HCT116 (cell line): ENCODE measurements at regions not wholly inside any gene's neighbourhood (a gene's known extent, or its start where the extent isn't known, plus 50 kb on each side); places are given as distances from the start of the nearest gene placed in this dataset.

Experiments
- ATAC-seq: fragments of 200-7000 bp; cut with Tn5 transposase; 2 replicates; pipeline ENCODE4 v1.9.1; 2020; ENCODE audit warnings: mild to moderate bottlenecking, moderate library complexity
- BruUV-seq: library from RNA; stranded (reverse); fragments of 400-500 nt; replicated peaks from 2 replicates; lab custom pipeline; 2021; lab: Mats Ljungman, UMichigan
- CTCF ChIA-PET: fragments of 300-600 bp; sonication (Branson Sonifier 250); formaldehyde crosslinking; loops from one replicate; lab custom pipeline; 2021; ENCODE audit warnings: antibody characterized with exemption; lab: Charles Lee
- POLR2A ChIA-PET: fragments of 300-600, 350-600 bp; sonication (Branson Sonifier 250); formaldehyde crosslinking; loops from one replicate; lab custom pipeline; 2021; ENCODE audit warnings: antibody characterized with exemption; lab: Charles Lee
- RAD21 ChIA-PET, 2 experiments: fragments of 300-600 bp; sonication (Branson Sonifier 250); formaldehyde crosslinking; loops; one replicate each; lab custom pipeline; 2023; ENCODE audit warnings: low total read pairs in 2 of 2; ENCODE audit not compliant: uncharacterized antibody in 2 of 2, unreplicated experiment in 2 of 2, low non-redundant PET in 1 of 2; lab: Charles Lee
- DNase-seq: peaks from one replicate; pipeline ENCODE4 v3.0.0-alpha.2; 2010; ENCODE audit warnings: low read depth, low spot score
- H2AFZ ChIP-seq: fragments of 200-600 bp; shearing (Covaris generic), sonication (generic); 2 replicates; pipeline ENCODE4 v1.6.1; 2017; ENCODE audit warnings: low read depth, mixed run types, mixed read lengths, antibody characterized with exemption, low read length; ENCODE audit not compliant: poor library complexity, severe bottlenecking
- H3K27ac ChIP-seq: 2 replicates; pipeline ENCODE4 v1.5.1; 2012; ENCODE audit warnings: low read depth, low read length
- H3K27me3 ChIP-seq: fragments of 200-600 bp; sonication (generic); 2 replicates; pipeline ENCODE4 v1.6.1; 2016; ENCODE audit warnings: mixed run types, low read length, mixed read lengths; ENCODE audit not compliant: insufficient read depth
- H3K36me3 ChIP-seq, 2 experiments: fragments of 200-500 bp in 1 of 2; fragments of 200-600 bp in 1 of 2; sonication (Bioruptor generic) in 1 of 2; sonication (generic) in 1 of 2; 2 replicates each; pipeline versions ENCODE4 v1.5.1 to v1.6.1; 2014 to 2016; ENCODE audit warnings: low read length in 2 of 2, inconsistent platforms in 1 of 2, mixed read lengths in 1 of 2, mixed run types in 1 of 2; ENCODE audit not compliant: insufficient read depth in 2 of 2, control insufficient read depth in 1 of 2
- H3K4me1 ChIP-seq, 2 experiments: fragments of 200-600 bp in 1 of 2; sonication (generic) in 1 of 2; 2 replicates each; pipeline versions ENCODE4 v1.5.1 to v1.6.1; 2012 to 2017; ENCODE audit warnings: low read length in 2 of 2, inconsistent platforms in 1 of 2, mild to moderate bottlenecking in 1 of 2, mixed read lengths in 1 of 2, mixed run types in 1 of 2, moderate library complexity in 1 of 2; ENCODE audit not compliant: insufficient read depth in 2 of 2, control insufficient read depth in 1 of 2
- H3K4me2 ChIP-seq: fragments of 200-600 bp; sonication (generic); 2 replicates; pipeline ENCODE4 v1.6.1; 2017; ENCODE audit warnings: mixed run types, low read length, mixed read lengths
- H3K4me3 ChIP-seq, 2 experiments: fragments of 200-600 bp in 1 of 2; sonication (generic) in 1 of 2; replicated peaks in 1 of 2; 2 replicates each; pipeline ENCODE4 v1.5.1; 2011 to 2016; ENCODE audit warnings: low read length in 2 of 2, control low read depth in 1 of 2, low read depth in 1 of 2, mild to moderate bottlenecking in 1 of 2, mixed read lengths in 1 of 2, mixed run types in 1 of 2
- H3K79me2 ChIP-seq: fragments of 200-600 bp; sonication (generic); 2 replicates; pipeline ENCODE4 v1.6.1; 2017; ENCODE audit warnings: mild to moderate bottlenecking, mixed run types, low read length, moderate library complexity, mixed read lengths; ENCODE audit not compliant: insufficient read depth
- H3K9ac ChIP-seq: fragments of 200-600 bp; sonication (generic); 2 replicates; pipeline ENCODE4 v1.6.1; 2016; ENCODE audit warnings: low read length, mixed read lengths
- H3K9me2 ChIP-seq: fragments of 200-600 bp; sonication (generic), shearing (Covaris generic); 2 replicates; pipeline ENCODE4 v1.6.1; 2017; ENCODE audit warnings: mixed run types, mild to moderate bottlenecking, moderate library complexity; ENCODE audit not compliant: insufficient read depth
- H3K9me3 ChIP-seq, 2 experiments: fragments of 200-500 bp in 1 of 2; fragments of 200-600 bp in 1 of 2; sonication (Bioruptor generic) in 1 of 2; sonication (generic) in 1 of 2; 2 replicates each; pipeline ENCODE4 v1.6.1; 2014 to 2017; ENCODE audit warnings: low read length in 2 of 2, mixed read lengths in 2 of 2, inconsistent platforms in 1 of 2, low read depth in 1 of 2, mild to moderate bottlenecking in 1 of 2, mixed run types in 1 of 2, moderate library complexity in 1 of 2; ENCODE audit not compliant: control insufficient read depth in 1 of 2, insufficient read depth in 1 of 2
- H4K20me1 ChIP-seq: fragments of 200-600 bp; sonication (generic), shearing (Covaris generic); 2 replicates; pipeline ENCODE4 v1.6.1; 2017; ENCODE audit warnings: mixed run types, mild to moderate bottlenecking, moderate library complexity; ENCODE audit not compliant: insufficient read depth
- ATF3 ChIP-seq: IDR thresholded peaks from 2 replicates; pipeline ENCODE4 v1.6.1; 2012
- CBX3 ChIP-seq: IDR thresholded peaks from 2 replicates; pipeline ENCODE4 v1.6.1; 2012; ENCODE audit warnings: low read depth
- CTCF ChIP-seq, 3 experiments: fragments of 200-600 bp in 1 of 3; sonication (generic) in 1 of 3; IDR thresholded peaks in 2 of 3; conservative IDR thresholded peaks in 1 of 3; 2 replicates each; pipeline ENCODE4 v1.5.1; 2012 to 2017; ENCODE audit warnings: low read depth in 2 of 3, low read length in 2 of 3, antibody characterized with exemption in 1 of 3, borderline replicate concordance in 1 of 3, control low read depth in 1 of 3, mild to moderate bottlenecking in 1 of 3, mixed read lengths in 1 of 3, mixed run types in 1 of 3, moderate library complexity in 1 of 3; ENCODE audit not compliant: insufficient read depth in 1 of 3
- EGR1 ChIP-seq: IDR thresholded peaks from 2 replicates; pipeline ENCODE4 v1.6.1; 2012; ENCODE audit warnings: low read depth
- ELF1 ChIP-seq: IDR thresholded peaks from 2 replicates; pipeline ENCODE4 v1.6.1; 2012; ENCODE audit warnings: low read depth, borderline replicate concordance
- EZH2phosphoT487 ChIP-seq: fragments of 200-600 bp; IDR thresholded peaks from 2 replicates; pipeline ENCODE4 v1.6.1; 2018; ENCODE audit warnings: antibody characterized with exemption, borderline replicate concordance
- FOSL1 ChIP-seq: IDR thresholded peaks from 2 replicates; pipeline ENCODE4 v1.6.1; 2012; ENCODE audit warnings: low read depth
- MAX ChIP-seq: IDR thresholded peaks from 2 replicates; pipeline ENCODE4 v1.6.1; 2012
- POLR2A ChIP-seq: IDR thresholded peaks from 2 replicates; pipeline ENCODE4 v1.7.0; 2011; ENCODE audit warnings: borderline replicate concordance; ENCODE audit not compliant: insufficient read depth, insufficient read length; ENCODE audit errors: extremely low read depth
- POLR2AphosphoS5 ChIP-seq: IDR thresholded peaks from 2 replicates; pipeline ENCODE4 v1.6.1; 2011; ENCODE audit warnings: mild to moderate bottlenecking, low read depth, low read length, moderate library complexity
- SIN3A ChIP-seq: IDR thresholded peaks from 2 replicates; pipeline ENCODE4 v1.6.1; 2012; ENCODE audit warnings: low read depth
- SP1 ChIP-seq: IDR thresholded peaks from 2 replicates; pipeline ENCODE4 v1.6.1; 2012; ENCODE audit warnings: low read depth
- TCF7L2 ChIP-seq: IDR thresholded peaks from 2 replicates; pipeline ENCODE4 v1.7.0; 2011; ENCODE audit warnings: borderline replicate concordance, inconsistent platforms; ENCODE audit not compliant: insufficient read depth, insufficient read length; ENCODE audit errors: extremely low read depth
- ZFX ChIP-seq: fragments of 450-650 bp; IDR thresholded peaks from 2 replicates; pipeline ENCODE4 v1.6.1; 2017
- intact Hi-C: fragments of 100-400 bp; cut with micrococcal nuclease; formaldehyde crosslinking; loops from 2 replicates; pipeline ENCODE4 v1.10.0; 2022

- H3K4me2 ChIP-seq = no peak overlapping the region
- ChIA-PET RAD21 (no interaction called here), POLR2A (no interaction called here), CTCF (no interaction called here)
- no peak overlapping the region for H3K4me3 ChIP-seq
- no peaks in the 10 kb centered on the region for H3K4me1 ChIP-seq
- H2AFZ ChIP-seq = no peak overlapping the region
- no peaks in the 10 kb centered on the region for H3K36me3 ChIP-seq
- no peaks in the 10 kb centered on the region for H3K9me3 ChIP-seq
- ATAC-seq (no peak), DNase-seq (no peak)
- H3K79me2 ChIP-seq = no peaks in the 10 kb centered on the region
- H3K27ac ChIP-seq = no peak overlapping the region
- intact Hi-C loops = no loop called here
- H3K9me2 ChIP-seq = no peaks in the 10 kb centered on the region
- H3K27me3 ChIP-seq = no peaks in the 10 kb centered on the region
- no TSS peak for BruUV-seq
- no peaks in the 10 kb centered on the region for H4K20me1 ChIP-seq
- H3K9ac ChIP-seq = no peak overlapping the region
- TF ChIP-seq MAX (no peak), EZH2phosphoT487 (no peak), POLR2AphosphoS5 (no peak), CBX3 (no peak), ZFX (no peak), ATF3 (no peak), FOSL1 (no peak), SIN3A (no peak), TCF7L2 (no peak)
These were observed 209.2 kb upstream of the PPP2R2D start for GRCh38 chr10:131691481-131692090.

GRCh38 chr10:131692176-131692575 lies 208.6 kb upstream of the PPP2R2D start:
- BruUV-seq = no TSS peak
- Histone ChIP-seq H3K9me3 (no peaks in the 10 kb centered on the region), H2AFZ (no peak overlapping the region), H3K4me1 (no peaks in the 10 kb centered on the region), H3K36me3 (no peaks in the 10 kb centered on the region), H3K27me3 (no peaks in the 10 kb centered on the region), H3K4me3 (no peak overlapping the region), H3K9me2 (no peaks in the 10 kb centered on the region), H3K4me2 (no peak overlapping the region), H3K27ac (no peak overlapping the region), H3K79me2 (no peaks in the 10 kb centered on the region), H4K20me1 (no peaks in the 10 kb centered on the region), H3K9ac (no peak overlapping the region)
- ChIA-PET RAD21 (no interaction called here), CTCF (no interaction called here), POLR2A (no interaction called here)
- ATAC-seq (no peak), DNase-seq (no peak)
- intact Hi-C loops = no loop called here
- TF ChIP-seq CBX3 = no peak
- no peak for TF ChIP-seq EGR1
- TF ChIP-seq SIN3A = no peak
- no peak for TF ChIP-seq CTCF (IDR thresholded peaks at IDR 0.05 in 2 of 3, conservative IDR thresholded peaks at IDR 0.05 in 1 of 3; ENCODE audit: borderline replicate concordance in 1 of 3, insufficient read depth in 1 of 3, low read depth in 2 of 3, low read length in 2 of 3)
- TF ChIP-seq MAX = no peak
- TF ChIP-seq POLR2A = no peak
- no peak for TF ChIP-seq FOSL1
- TF ChIP-seq SP1 = no peak
- TF ChIP-seq ELF1 = no peak
